ENCODE measurements at regions not wholly inside any gene's neighbourhood (a gene's known extent, or its start where the extent isn't known, plus 50 kb on each side); places are given as distances from the start of the nearest gene placed in this dataset.

DNA sequence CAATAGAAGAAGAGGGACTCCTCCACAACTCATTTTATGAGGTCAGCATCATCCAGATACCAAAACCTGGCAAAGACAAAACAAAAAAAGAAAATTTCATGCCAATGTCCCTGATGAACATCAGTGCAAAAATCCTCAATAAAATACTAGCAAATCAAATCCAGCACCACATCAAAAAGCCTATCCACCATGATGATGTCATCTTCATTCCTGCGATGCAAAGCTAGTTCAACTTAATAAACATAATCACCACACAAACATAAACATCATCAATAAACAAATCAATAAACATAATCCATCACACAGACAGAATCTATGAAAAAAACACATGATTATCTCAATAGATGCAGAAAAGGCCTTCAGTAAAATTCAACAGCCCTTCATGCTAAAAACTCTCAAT lies 342.1 kb downstream of the RSL24D1 start:
- no peaks in the 10 kb centered on the region for H3K9me3 ChIP-seq (ENCODE audit: low read depth)
- H3K4me1 ChIP-seq (ENCODE audit: insufficient read depth): no peaks in the 10 kb centered on the region
- H3K79me2 ChIP-seq: no peaks in the 10 kb centered on the region
- no peaks in the 10 kb centered on the region for H3K27me3 ChIP-seq
- DNase-seq (ENCODE audit: low spot score): no peak
- no peak for TF ChIP-seq EZH2 (IDR thresholded peaks at IDR 0.05; ENCODE audit: borderline replicate concordance)
- TF ChIP-seq, protein P1, sequence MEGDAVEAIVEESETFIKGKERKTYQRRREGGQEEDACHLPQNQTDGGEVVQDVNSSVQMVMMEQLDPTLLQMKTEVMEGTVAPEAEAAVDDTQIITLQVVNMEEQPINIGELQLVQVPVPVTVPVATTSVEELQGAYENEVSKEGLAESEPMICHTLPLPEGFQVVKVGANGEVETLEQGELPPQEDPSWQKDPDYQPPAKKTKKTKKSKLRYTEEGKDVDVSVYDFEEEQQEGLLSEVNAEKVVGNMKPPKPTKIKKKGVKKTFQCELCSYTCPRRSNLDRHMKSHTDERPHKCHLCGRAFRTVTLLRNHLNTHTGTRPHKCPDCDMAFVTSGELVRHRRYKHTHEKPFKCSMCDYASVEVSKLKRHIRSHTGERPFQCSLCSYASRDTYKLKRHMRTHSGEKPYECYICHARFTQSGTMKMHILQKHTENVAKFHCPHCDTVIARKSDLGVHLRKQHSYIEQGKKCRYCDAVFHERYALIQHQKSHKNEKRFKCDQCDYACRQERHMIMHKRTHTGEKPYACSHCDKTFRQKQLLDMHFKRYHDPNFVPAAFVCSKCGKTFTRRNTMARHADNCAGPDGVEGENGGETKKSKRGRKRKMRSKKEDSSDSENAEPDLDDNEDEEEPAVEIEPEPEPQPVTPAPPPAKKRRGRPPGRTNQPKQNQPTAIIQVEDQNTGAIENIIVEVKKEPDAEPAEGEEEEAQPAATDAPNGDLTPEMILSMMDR (IDR thresholded peaks at IDR 0.05; ENCODE audit: poor library complexity): no peak
- TF ChIP-seq EZH2phosphoT487 (IDR thresholded peaks at IDR 0.05; ENCODE audit: low read depth, severe bottlenecking, unreplicated experiment): no peak
- no peak overlapping the region for H2AFZ ChIP-seq
- no peak overlapping the region for H3K4me3 ChIP-seq
- no peaks in the 10 kb centered on the region for H4K20me1 ChIP-seq (ENCODE audit: insufficient read depth, poor library complexity, severe bottlenecking)
- H3K4me2 ChIP-seq: no peak overlapping the region
- 86% methylated on average over 1 of the region's 1 CpG for WGBS (ENCODE audit: low lambda C conversion rate, missing lambda C conversion rate)
- H3K27ac ChIP-seq: no peak overlapping the region
- H3K9me2 ChIP-seq (replicated peaks; ENCODE audit: insufficient read depth): no peaks in the 10 kb centered on the region
- H3K36me3 ChIP-seq (replicated peaks; ENCODE audit: insufficient read depth, low read depth): no peaks in the 10 kb centered on the region

- H2AFZ ChIP-seq: no peak overlapping the region
- no peak overlapping the region for H3K27ac ChIP-seq
- no peaks in the 10 kb centered on the region for H3K4me1 ChIP-seq (ENCODE audit: insufficient read depth)
- no peak overlapping the region for H3K4me3 ChIP-seq
- no peaks in the 10 kb centered on the region for H3K36me3 ChIP-seq (replicated peaks; ENCODE audit: insufficient read depth, low read depth)
- TF ChIP-seq, protein P1 (IDR thresholded peaks at IDR 0.05; ENCODE audit: poor library complexity): no peak
- no peak for TF ChIP-seq EZH2 (IDR thresholded peaks at IDR 0.05; ENCODE audit: borderline replicate concordance)
- TF ChIP-seq EZH2phosphoT487 (IDR thresholded peaks at IDR 0.05; ENCODE audit: low read depth, severe bottlenecking, unreplicated experiment): no peak
- H3K9me3 ChIP-seq (ENCODE audit: low read depth): no peaks in the 10 kb centered on the region
- WGBS (ENCODE audit: low lambda C conversion rate, missing lambda C conversion rate): 84% methylated on average over 4 of the region's 4 CpGs
- H3K4me2 ChIP-seq: no peak overlapping the region
- H3K9me2 ChIP-seq (replicated peaks; ENCODE audit: insufficient read depth): no peaks in the 10 kb centered on the region
- no peaks in the 10 kb centered on the region for H3K79me2 ChIP-seq
- H3K27me3 ChIP-seq: no peaks in the 10 kb centered on the region
- no peak for DNase-seq (ENCODE audit: low spot score)
- H4K20me1 ChIP-seq (ENCODE audit: insufficient read depth, poor library complexity, severe bottlenecking): no peaks in the 10 kb centered on the region
Observed at GRCh38 chr15:54850101-54850500, 346.6 kb downstream of the RSL24D1 start.

GRCh38 chr15:54843006-54843405 lies 353.7 kb downstream of the RSL24D1 start:
- no peaks in the 10 kb centered on the region for H3K79me2 ChIP-seq
- no peak overlapping the region for H3K27ac ChIP-seq
- no peak overlapping the region for H2AFZ ChIP-seq
- H3K27me3 ChIP-seq: no peaks in the 10 kb centered on the region
- no peak overlapping the region for H3K4me3 ChIP-seq
- H3K9me2 ChIP-seq (replicated peaks; ENCODE audit: insufficient read depth): no peaks in the 10 kb centered on the region
- H3K36me3 ChIP-seq (replicated peaks; ENCODE audit: insufficient read depth, low read depth): no peaks in the 10 kb centered on the region
- no peaks in the 10 kb centered on the region for H4K20me1 ChIP-seq (ENCODE audit: insufficient read depth, poor library complexity, severe bottlenecking)
- no peak for DNase-seq (ENCODE audit: low spot score)
- no peak overlapping the region for H3K4me2 ChIP-seq
- TF ChIP-seq, protein P1 (IDR thresholded peaks at IDR 0.05; ENCODE audit: poor library complexity): no peak
- TF ChIP-seq EZH2 (IDR thresholded peaks at IDR 0.05; ENCODE audit: borderline replicate concordance) (no peak), EZH2phosphoT487 (IDR thresholded peaks at IDR 0.05; ENCODE audit: low read depth, severe bottlenecking, unreplicated experiment) (no peak)
- no peaks in the 10 kb centered on the region for H3K9me3 ChIP-seq (ENCODE audit: low read depth)
- H3K4me1 ChIP-seq (ENCODE audit: insufficient read depth): no peaks in the 10 kb centered on the region

DNA sequence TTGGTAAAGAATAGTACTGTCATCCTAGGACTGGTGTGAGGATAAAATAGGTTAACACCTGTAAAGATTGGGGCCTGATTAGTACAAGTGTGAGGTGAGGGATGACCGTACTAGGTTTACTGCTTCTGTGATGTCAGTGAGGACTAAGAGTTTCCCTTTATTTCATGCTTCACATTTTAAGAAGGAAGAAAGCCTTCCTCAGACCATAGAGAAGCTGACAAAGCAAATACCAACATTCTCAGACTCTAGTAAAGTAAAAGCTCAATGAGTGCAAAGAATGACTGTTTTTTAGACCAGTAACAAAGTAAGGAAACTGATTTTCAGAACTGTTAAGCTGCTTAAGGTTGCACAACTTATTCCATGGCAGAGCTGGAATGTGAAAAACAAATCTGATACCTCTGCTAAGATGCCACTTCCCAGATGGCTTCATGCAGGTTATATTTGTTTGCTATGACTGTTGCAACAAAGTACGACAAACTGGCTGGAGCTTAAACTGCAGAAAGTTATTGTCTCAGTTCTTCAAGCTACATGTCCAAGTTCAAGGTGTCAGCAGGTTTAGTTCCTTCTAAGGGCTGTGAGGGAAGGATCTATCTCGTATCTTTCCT lies 354.9 kb downstream of the RSL24D1 start:
- Histone ChIP-seq H3K9me2 (replicated peaks; ENCODE audit: insufficient read depth) (no peaks in the 10 kb centered on the region), H3K79me2 (no peaks in the 10 kb centered on the region), H3K9me3 (ENCODE audit: low read depth) (no peaks in the 10 kb centered on the region), H4K20me1 (ENCODE audit: insufficient read depth, poor library complexity, severe bottlenecking) (no peaks in the 10 kb centered on the region), H3K4me2 (no peak overlapping the region), H3K36me3 (replicated peaks; ENCODE audit: insufficient read depth, low read depth) (no peaks in the 10 kb centered on the region), H3K4me3 (no peak overlapping the region), H2AFZ (no peak overlapping the region), H3K4me1 (ENCODE audit: insufficient read depth) (no peaks in the 10 kb centered on the region), H3K27ac (no peak overlapping the region), H3K27me3 (no peaks in the 10 kb centered on the region)
- no peak for TF ChIP-seq EZH2 (IDR thresholded peaks at IDR 0.05; ENCODE audit: borderline replicate concordance)
- no peak for TF ChIP-seq EZH2phosphoT487 (IDR thresholded peaks at IDR 0.05; ENCODE audit: low read depth, severe bottlenecking, unreplicated experiment)
- TF ChIP-seq, protein P1 (IDR thresholded peaks at IDR 0.05; ENCODE audit: poor library complexity): no peak
- no peak for DNase-seq (ENCODE audit: low spot score)
- WGBS (ENCODE audit: low lambda C conversion rate, missing lambda C conversion rate): 74% methylated on average over 3 of the region's 3 CpGs

Data from hepatocyte (in vitro differentiated cells).